ENCODE measurements at regions not wholly inside any gene's neighbourhood (a gene's known extent, or its start where the extent isn't known, plus 50 kb on each side); places are given as distances from the start of the nearest gene placed in this dataset.
A peak's percentile ranks its signal among the peaks of the same experiment; 100 is the strongest.

DNA sequence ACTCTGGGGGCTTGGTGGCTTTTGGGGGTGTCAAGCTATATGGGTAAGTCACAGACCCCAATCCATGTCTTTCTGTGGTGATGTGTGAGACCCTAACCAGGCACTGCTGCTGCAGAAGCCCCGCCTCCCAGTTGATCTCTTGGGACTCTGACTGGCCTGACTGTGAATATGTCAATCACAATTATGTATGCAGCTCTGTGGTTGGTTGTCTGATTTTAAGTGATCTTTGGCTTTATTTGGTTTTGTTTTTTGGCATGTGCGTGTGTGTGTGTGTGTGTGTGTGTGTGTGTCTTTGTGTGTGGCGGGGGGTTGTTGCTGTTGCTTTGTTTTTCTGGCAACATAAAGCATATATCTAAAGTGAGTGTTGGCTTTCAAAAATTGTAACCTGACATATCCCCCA lies 78.5 kb upstream of the GLS start:
- Histone ChIP-seq H3K27me3 (no peaks in the 10 kb centered on the region), H3K27ac (no peak overlapping the region), H3K4me3 (no peak overlapping the region), H3K4me1 (peaks cover 0 to 7% (median 0%) of the 10 kb centered on the region in 9 donors), H3K9me3 (no peaks in the 10 kb centered on the region), H3K36me3 (no peaks in the 10 kb centered on the region)
- ATAC-seq (no peak), DNase-seq (no peak)
- TF ChIP-seq, protein P1, sequence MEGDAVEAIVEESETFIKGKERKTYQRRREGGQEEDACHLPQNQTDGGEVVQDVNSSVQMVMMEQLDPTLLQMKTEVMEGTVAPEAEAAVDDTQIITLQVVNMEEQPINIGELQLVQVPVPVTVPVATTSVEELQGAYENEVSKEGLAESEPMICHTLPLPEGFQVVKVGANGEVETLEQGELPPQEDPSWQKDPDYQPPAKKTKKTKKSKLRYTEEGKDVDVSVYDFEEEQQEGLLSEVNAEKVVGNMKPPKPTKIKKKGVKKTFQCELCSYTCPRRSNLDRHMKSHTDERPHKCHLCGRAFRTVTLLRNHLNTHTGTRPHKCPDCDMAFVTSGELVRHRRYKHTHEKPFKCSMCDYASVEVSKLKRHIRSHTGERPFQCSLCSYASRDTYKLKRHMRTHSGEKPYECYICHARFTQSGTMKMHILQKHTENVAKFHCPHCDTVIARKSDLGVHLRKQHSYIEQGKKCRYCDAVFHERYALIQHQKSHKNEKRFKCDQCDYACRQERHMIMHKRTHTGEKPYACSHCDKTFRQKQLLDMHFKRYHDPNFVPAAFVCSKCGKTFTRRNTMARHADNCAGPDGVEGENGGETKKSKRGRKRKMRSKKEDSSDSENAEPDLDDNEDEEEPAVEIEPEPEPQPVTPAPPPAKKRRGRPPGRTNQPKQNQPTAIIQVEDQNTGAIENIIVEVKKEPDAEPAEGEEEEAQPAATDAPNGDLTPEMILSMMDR (IDR thresholded peaks at IDR 0.05) = no peak
- 78 to 85% methylated on average over 3 of the region's 3 CpGs for WGBS, 2 donors
- intact Hi-C loops (cut with DNase I) = loop anchor here in 6 of 10 donors (2.0 to 10.0 kb wide), 9 partner anchors 19 to 717 kb away; partner anchors contain the start of gene NEMP2 (in 2 of the 6)

- no peak for ATAC-seq
- TF ChIP-seq, protein P1 (IDR thresholded peaks at IDR 0.05) = no peak
- H3K27ac ChIP-seq = no peak overlapping the region
These were observed 77.9 kb upstream of the GLS start for GRCh38 chr2:190802626-190803209.

DNA sequence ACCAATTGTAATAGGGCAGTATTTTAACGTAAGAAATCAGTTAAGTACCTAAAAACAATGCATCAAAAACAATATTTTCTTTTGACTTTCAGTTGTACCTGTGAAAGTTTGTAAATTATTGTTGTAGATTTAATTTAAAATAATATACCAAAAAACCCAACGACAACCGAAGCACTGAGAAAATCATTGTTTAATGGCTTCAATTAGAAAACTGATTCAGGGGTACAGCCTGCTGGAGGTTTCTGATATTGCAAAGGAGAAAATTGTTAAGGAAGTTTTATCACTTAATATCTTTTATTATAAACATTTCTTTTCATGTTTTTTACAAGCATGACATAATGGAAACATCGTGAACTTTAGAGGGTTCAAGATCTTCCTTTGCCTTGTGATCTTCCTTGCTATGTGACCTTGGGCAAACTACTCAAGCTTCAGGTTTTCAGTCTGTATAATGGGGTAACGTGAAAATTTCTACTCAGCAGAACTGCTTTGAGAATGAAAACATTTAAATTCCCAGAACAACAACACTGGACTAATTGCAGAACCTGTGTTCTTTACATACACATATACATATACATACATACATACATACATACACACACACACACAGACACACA lies 76.3 kb upstream of the GLS start:
- no peaks in the 10 kb centered on the region for H3K36me3 ChIP-seq
- no peaks in the 10 kb centered on the region for H3K27me3 ChIP-seq
- no peak overlapping the region for H3K27ac ChIP-seq
- H3K4me3 ChIP-seq = no peak overlapping the region
- peak in 1 of 8 donors; percentile 38 for ATAC-seq
- TF ChIP-seq, protein P1 (IDR thresholded peaks at IDR 0.05) = peak; percentile 35 to 82 (median 69)
- peaks cover 0 to 7% (median 0%) of the 10 kb centered on the region in 9 donors for H3K4me1 ChIP-seq
- no peaks in the 10 kb centered on the region for H3K9me3 ChIP-seq
- intact Hi-C loops (cut with DNase I) = loop anchor here in 6 of 10 donors (1.0 to 10.0 kb wide), 10 partner anchors 23 to 719 kb away; partner anchors contain the start of gene NEMP2 (in 2 of the 6)
- DNase-seq = no peak
- 40 to 48% methylated on average over 5 of the region's 5 CpGs for WGBS, 2 donors

More at GRCh38 chr2:190802626-190803209, 77.9 kb upstream of the GLS start:
- Histone ChIP-seq H3K4me1 (peaks cover 0 to 7% (median 0%) of the 10 kb centered on the region in 9 donors), H3K36me3 (no peaks in the 10 kb centered on the region), H3K9me3 (no peaks in the 10 kb centered on the region), H3K27me3 (no peaks in the 10 kb centered on the region), H3K4me3 (no peak overlapping the region)
- intact Hi-C loops (cut with DNase I) = loop anchor here in 6 of 10 donors (2.0 to 10.0 kb wide), 9 partner anchors 20 to 718 kb away; partner anchors contain the start of gene NEMP2 (in 2 of the 6)
- WGBS, 2 donors = 90 to 91% methylated on average over 1 of the region's 1 CpG
- no peak for DNase-seq

DNA sequence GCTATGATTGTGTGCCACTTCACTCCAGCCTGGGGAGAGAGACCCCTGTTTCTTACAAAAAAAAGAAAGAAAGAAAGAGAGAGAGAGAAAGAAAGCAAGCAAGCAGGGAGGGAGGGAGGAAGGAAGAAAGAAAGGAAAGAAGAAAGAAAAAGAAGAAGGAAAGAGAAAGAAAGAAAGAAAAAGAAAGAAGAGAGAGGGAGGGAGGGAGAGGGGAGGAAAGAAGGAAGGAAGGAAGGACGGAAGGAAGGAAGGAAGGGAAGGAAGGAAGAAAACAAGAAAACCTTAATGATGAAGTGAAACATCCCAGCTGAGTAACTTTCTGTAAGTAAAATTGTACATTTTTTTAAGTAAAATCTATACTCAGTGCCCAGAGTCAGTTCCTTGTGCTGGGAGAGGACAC lies 75.5 kb upstream of the GLS start:
- intact Hi-C loops (cut with DNase I) = loop anchor here in 6 of 10 donors (2.0 to 10.0 kb wide), 7 partner anchors 24 to 720 kb away; partner anchors contain the start of gene NEMP2 (in 2 of the 6)
- ATAC-seq = no peak
- no peaks in the 10 kb centered on the region for H3K27me3 ChIP-seq

More for the DNA sequence above, 75.5 kb upstream of the GLS start:
- no peak for DNase-seq
- H3K27ac ChIP-seq = no peak overlapping the region
- H3K36me3 ChIP-seq = no peaks in the 10 kb centered on the region
- no peaks in the 10 kb centered on the region for H3K9me3 ChIP-seq
- no peak overlapping the region for H3K4me3 ChIP-seq
- 67 to 70% methylated on average over 1 of the region's 1 CpG for WGBS, 2 donors
- TF ChIP-seq, protein P1 (IDR thresholded peaks at IDR 0.05) = no peak
- H3K4me1 ChIP-seq = peaks cover 0 to 7% (median 0%) of the 10 kb centered on the region in 9 donors
